ENCODE measurements at regions not wholly inside any gene's neighbourhood (a gene's known extent, or its start where the extent isn't known, plus 50 kb on each side); places are given as distances from the start of the nearest gene placed in this dataset.

GRCh38 chr2:13255485-13255884 lies 538.7 kb downstream of the TRIB2 start:
- TF ChIP-seq, protein P1, sequence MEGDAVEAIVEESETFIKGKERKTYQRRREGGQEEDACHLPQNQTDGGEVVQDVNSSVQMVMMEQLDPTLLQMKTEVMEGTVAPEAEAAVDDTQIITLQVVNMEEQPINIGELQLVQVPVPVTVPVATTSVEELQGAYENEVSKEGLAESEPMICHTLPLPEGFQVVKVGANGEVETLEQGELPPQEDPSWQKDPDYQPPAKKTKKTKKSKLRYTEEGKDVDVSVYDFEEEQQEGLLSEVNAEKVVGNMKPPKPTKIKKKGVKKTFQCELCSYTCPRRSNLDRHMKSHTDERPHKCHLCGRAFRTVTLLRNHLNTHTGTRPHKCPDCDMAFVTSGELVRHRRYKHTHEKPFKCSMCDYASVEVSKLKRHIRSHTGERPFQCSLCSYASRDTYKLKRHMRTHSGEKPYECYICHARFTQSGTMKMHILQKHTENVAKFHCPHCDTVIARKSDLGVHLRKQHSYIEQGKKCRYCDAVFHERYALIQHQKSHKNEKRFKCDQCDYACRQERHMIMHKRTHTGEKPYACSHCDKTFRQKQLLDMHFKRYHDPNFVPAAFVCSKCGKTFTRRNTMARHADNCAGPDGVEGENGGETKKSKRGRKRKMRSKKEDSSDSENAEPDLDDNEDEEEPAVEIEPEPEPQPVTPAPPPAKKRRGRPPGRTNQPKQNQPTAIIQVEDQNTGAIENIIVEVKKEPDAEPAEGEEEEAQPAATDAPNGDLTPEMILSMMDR (IDR thresholded peaks at IDR 0.05; ENCODE audit: extremely low read depth, low read depth, low read length): no peak
- Histone ChIP-seq H3K4me2 (ENCODE audit: insufficient read depth, low read length) (no peak overlapping the region), H3K9me3 (ENCODE audit: low read depth, low read length) (no peaks in the 10 kb centered on the region)

GRCh38 chr2:13260402-13260801 lies 543.7 kb downstream of the TRIB2 start:
- Histone ChIP-seq H3K4me3 (ENCODE audit: insufficient read depth, low read length) (no peak overlapping the region), H3K27me3 (ENCODE audit: insufficient read depth, low read length) (no peaks in the 10 kb centered on the region), H3K36me3 (ENCODE audit: insufficient read depth, low read length) (no peaks in the 10 kb centered on the region), H3K27ac (ENCODE audit: low read depth, low read length) (no peak overlapping the region), H3K9me3 (ENCODE audit: low read depth, low read length) (no peaks in the 10 kb centered on the region), H2AFZ (ENCODE audit: low read length) (no peak overlapping the region), H4K20me1 (ENCODE audit: insufficient read depth, low read length) (no peaks in the 10 kb centered on the region), H3K79me2 (ENCODE audit: insufficient read depth, low read length) (no peaks in the 10 kb centered on the region), H3K4me2 (ENCODE audit: insufficient read depth, low read length) (no peak overlapping the region), H3K4me1 (ENCODE audit: insufficient read depth, low read length) (no peaks in the 10 kb centered on the region)
- DNase-seq (ENCODE audit: insufficient read length, low spot score, missing footprints): no peak
- TF ChIP-seq, protein P1 (IDR thresholded peaks at IDR 0.05; ENCODE audit: extremely low read depth, low read depth, low read length): no peak

More at GRCh38 chr2:13255485-13255884, 538.7 kb downstream of the TRIB2 start:
- Histone ChIP-seq H3K36me3 (ENCODE audit: insufficient read depth, low read length) (no peaks in the 10 kb centered on the region), H3K27ac (ENCODE audit: low read depth, low read length) (no peak overlapping the region), H3K4me3 (ENCODE audit: insufficient read depth, low read length) (no peak overlapping the region), H2AFZ (ENCODE audit: low read length) (no peak overlapping the region), H3K79me2 (ENCODE audit: insufficient read depth, low read length) (no peaks in the 10 kb centered on the region), H3K4me1 (ENCODE audit: insufficient read depth, low read length) (no peaks in the 10 kb centered on the region), H3K27me3 (ENCODE audit: insufficient read depth, low read length) (no peaks in the 10 kb centered on the region), H4K20me1 (ENCODE audit: insufficient read depth, low read length) (no peaks in the 10 kb centered on the region)
- DNase-seq (ENCODE audit: insufficient read length, low spot score, missing footprints): no peak

DNA sequence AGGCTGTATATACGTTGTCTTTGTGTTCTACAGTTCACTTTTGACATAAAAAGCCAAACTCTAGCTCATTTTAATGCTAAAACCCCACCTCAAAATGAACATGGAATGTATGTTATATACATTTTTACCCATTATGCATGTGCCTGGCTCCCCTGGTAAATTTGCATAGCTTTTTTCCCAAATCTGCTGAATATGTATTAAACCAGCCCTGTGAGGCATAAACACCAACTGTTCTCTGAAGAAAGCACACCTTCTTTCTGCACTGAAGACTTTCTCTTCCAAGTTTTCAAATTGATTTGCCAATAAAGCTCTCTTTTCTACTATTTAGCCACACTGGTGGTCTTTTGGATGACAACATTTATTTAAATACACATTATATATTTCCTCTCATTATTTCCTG lies 549.4 kb downstream of the TRIB2 start:
- no peak overlapping the region for H3K4me3 ChIP-seq (ENCODE audit: insufficient read depth, low read length)
- no peaks in the 10 kb centered on the region for H3K9me3 ChIP-seq (ENCODE audit: low read depth, low read length)
- H3K4me1 ChIP-seq (ENCODE audit: insufficient read depth, low read length): no peaks in the 10 kb centered on the region
- H2AFZ ChIP-seq (ENCODE audit: low read length): no peak overlapping the region
- TF ChIP-seq, protein P1 (IDR thresholded peaks at IDR 0.05; ENCODE audit: extremely low read depth, low read depth, low read length): no peak
- no peaks in the 10 kb centered on the region for H3K79me2 ChIP-seq (ENCODE audit: insufficient read depth, low read length)
- no peak overlapping the region for H3K27ac ChIP-seq (ENCODE audit: low read depth, low read length)
- no peaks in the 10 kb centered on the region for H3K36me3 ChIP-seq (ENCODE audit: insufficient read depth, low read length)
- H3K27me3 ChIP-seq (ENCODE audit: insufficient read depth, low read length): no peaks in the 10 kb centered on the region
- H4K20me1 ChIP-seq (ENCODE audit: insufficient read depth, low read length): no peaks in the 10 kb centered on the region
- DNase-seq (ENCODE audit: insufficient read length, low spot score, missing footprints): no peak
- no peak overlapping the region for H3K4me2 ChIP-seq (ENCODE audit: insufficient read depth, low read length)

GRCh38 chr2:13284688-13285087 lies 568.0 kb downstream of the TRIB2 start:
- TF ChIP-seq, protein P1 (IDR thresholded peaks at IDR 0.05; ENCODE audit: extremely low read depth, low read depth, low read length): no peak
- Histone ChIP-seq H3K79me2 (ENCODE audit: insufficient read depth, low read length) (no peaks in the 10 kb centered on the region), H3K4me2 (ENCODE audit: insufficient read depth, low read length) (no peak overlapping the region), H3K27ac (ENCODE audit: low read depth, low read length) (no peak overlapping the region), H3K4me1 (ENCODE audit: insufficient read depth, low read length) (no peaks in the 10 kb centered on the region), H3K36me3 (ENCODE audit: insufficient read depth, low read length) (no peaks in the 10 kb centered on the region), H3K9me3 (ENCODE audit: low read depth, low read length) (peaks cover 3% of the 10 kb centered on the region), H4K20me1 (ENCODE audit: insufficient read depth, low read length) (no peaks in the 10 kb centered on the region), H3K4me3 (ENCODE audit: insufficient read depth, low read length) (no peak overlapping the region), H3K27me3 (ENCODE audit: insufficient read depth, low read length) (no peaks in the 10 kb centered on the region), H2AFZ (ENCODE audit: low read length) (no peak overlapping the region)
- no peak for DNase-seq (ENCODE audit: insufficient read length, low spot score, missing footprints)
